Natural killer cell (primary cell): ENCODE measurements at regions not wholly inside any gene's neighbourhood (a gene's known extent, or its start where the extent isn't known, plus 50 kb on each side); places are given as distances from the start of the nearest gene placed in this dataset.

Experiments
- ATAC-seq, 3 donors: fragments of 150-1000 bp in 2 of 3; fragments of 200-7000 bp in 1 of 3; cut with Tn5 transposase; 1 replicate in 1 of 3; 2 replicates in 2 of 3; pipeline ENCODE4 v1.10.0; 2021; ENCODE audit warnings: mild to moderate bottlenecking in 2 of 3, moderate library complexity in 2 of 3
- DNase-seq, 2 donors: peaks; one replicate each; pipeline versions ENCODE4 v3.0.0 to v3.0.0-alpha.2; 2013 to 2021; ENCODE audit warnings: mixed read lengths in 1 of 2
- H3K27ac ChIP-seq: one replicate; pipeline ENCODE4 v1.5.1; 2013; ENCODE audit warnings: mild to moderate bottlenecking, low read length
- H3K27me3 ChIP-seq: one replicate; pipeline ENCODE4 v1.6.1; 2013; ENCODE audit warnings: low read length; ENCODE audit not compliant: control insufficient read depth, insufficient read depth
- H3K36me3 ChIP-seq: one replicate; pipeline ENCODE4 v1.6.1; 2013; ENCODE audit warnings: low read length; ENCODE audit not compliant: control insufficient read depth, insufficient read depth
- H3K4me1 ChIP-seq: one replicate; pipeline ENCODE4 v1.6.1; 2013; ENCODE audit warnings: low read length; ENCODE audit not compliant: control insufficient read depth, insufficient read depth
- H3K4me3 ChIP-seq: one replicate; pipeline ENCODE4 v1.5.1; 2013; ENCODE audit warnings: low read length
- H3K9me3 ChIP-seq: one replicate; pipeline ENCODE4 v1.6.1; 2013; ENCODE audit warnings: low read length; ENCODE audit not compliant: control insufficient read depth, insufficient read depth
- H3K27ac Mint-ChIP-seq, 2 donors: one replicate each; pipeline ENCODE4 v1.8.0; 2022; ENCODE audit warnings: mild to moderate bottlenecking in 2 of 2, mixed read lengths in 2 of 2, moderate library complexity in 1 of 2
- H3K27me3 Mint-ChIP-seq, 2 donors: one replicate each; pipeline ENCODE4 v1.8.0; 2022; ENCODE audit warnings: low read depth in 2 of 2, mixed read lengths in 2 of 2
- H3K36me3 Mint-ChIP-seq: one replicate; pipeline ENCODE4 v1.8.0; 2022; ENCODE audit warnings: mixed read lengths
- H3K4me1 Mint-ChIP-seq, 2 donors: one replicate each; pipeline ENCODE4 v1.8.0; 2022; ENCODE audit warnings: mixed read lengths in 2 of 2
- H3K4me3 Mint-ChIP-seq: one replicate; pipeline ENCODE4 v1.8.0; 2022; ENCODE audit warnings: mild to moderate bottlenecking, moderate library complexity, mixed read lengths
- H3K9me3 Mint-ChIP-seq, 2 donors: one replicate each; pipeline ENCODE4 v1.8.0; 2022; ENCODE audit warnings: mixed read lengths in 2 of 2
- WGBS: methylation state at CpG from one replicate; pipeline ENCODE4 v1.1.7; 2013; ENCODE audit warnings: missing lambda C conversion rate; ENCODE audit not compliant: insufficient coverage; 5-methylcytosine and 5-hydroxymethylcytosine counted together
- intact Hi-C: fragments of 100-400 bp; cut with micrococcal nuclease; formaldehyde crosslinking; loops from one replicate; pipeline ENCODE4 v1.14.2; 2022
- TF ChIP-seq, protein P1 (sequence below): fragments of 200-600 bp; IDR thresholded peaks from one replicate; pipeline ENCODE4 v1.8.0; 2022; ENCODE audit warnings: antibody characterized with exemption

DNA sequence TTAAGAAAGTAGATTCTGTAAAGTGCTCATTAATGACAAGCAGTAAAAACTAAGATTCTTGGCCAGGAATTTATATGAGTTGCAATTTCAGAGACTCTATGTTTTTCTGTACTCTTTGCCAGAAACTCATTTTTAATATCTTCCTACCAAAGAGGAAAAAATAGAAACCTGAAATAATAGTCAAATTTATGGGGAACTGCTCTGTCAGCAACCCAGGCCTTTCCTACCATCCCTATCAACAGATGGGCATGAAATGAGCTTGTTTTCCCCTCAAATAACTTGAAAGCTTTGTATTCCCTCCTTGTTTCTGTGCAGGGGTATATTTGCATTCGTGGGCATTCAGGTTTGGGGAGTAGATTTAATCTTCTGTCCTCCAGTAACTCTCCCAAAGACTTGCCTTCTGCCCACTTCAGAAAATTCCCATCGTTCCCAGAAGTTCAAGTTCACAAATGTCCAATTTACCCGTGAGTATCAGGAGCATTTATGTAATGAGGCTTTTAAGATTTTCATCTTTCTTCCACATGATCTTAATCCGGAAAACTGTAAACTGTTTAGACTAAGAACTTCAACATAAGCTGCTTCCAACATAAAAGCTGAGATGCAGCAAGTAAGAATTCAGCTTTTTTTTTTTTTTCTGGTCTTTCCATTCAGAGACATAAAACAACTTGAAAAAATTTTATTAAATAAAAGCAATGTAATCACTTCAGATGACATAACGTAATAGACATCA, 363.1 kb downstream of the EFNB2 start:
- intact Hi-C loops = no loop called here
- TF ChIP-seq, protein P1, sequence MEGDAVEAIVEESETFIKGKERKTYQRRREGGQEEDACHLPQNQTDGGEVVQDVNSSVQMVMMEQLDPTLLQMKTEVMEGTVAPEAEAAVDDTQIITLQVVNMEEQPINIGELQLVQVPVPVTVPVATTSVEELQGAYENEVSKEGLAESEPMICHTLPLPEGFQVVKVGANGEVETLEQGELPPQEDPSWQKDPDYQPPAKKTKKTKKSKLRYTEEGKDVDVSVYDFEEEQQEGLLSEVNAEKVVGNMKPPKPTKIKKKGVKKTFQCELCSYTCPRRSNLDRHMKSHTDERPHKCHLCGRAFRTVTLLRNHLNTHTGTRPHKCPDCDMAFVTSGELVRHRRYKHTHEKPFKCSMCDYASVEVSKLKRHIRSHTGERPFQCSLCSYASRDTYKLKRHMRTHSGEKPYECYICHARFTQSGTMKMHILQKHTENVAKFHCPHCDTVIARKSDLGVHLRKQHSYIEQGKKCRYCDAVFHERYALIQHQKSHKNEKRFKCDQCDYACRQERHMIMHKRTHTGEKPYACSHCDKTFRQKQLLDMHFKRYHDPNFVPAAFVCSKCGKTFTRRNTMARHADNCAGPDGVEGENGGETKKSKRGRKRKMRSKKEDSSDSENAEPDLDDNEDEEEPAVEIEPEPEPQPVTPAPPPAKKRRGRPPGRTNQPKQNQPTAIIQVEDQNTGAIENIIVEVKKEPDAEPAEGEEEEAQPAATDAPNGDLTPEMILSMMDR = no peak
- no peak for ATAC-seq

DNA sequence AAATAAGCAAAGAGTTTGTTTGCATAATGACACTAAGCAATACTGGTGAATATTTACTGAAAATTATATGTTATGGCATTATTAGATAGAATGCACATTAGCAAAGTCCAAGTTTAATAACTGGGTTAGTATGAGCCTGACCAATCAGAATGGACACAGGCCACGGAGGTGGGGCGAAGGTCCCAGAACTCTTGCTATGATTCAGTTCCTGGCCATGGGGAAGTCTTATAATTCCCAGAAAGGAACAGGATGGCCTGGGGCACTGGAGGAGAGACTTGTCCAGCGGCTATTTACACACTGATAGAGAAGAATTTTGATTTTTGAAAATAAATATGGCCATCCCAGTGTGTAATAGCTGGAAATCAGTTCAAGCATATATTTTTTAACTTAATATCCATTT, 372.0 kb downstream of the EFNB2 start:
- H3K36me3 ChIP-seq = no peaks in the 10 kb centered on the region
- TF ChIP-seq, protein P1 = no peak

More for the DNA sequence above, 363.1 kb downstream of the EFNB2 start:
- no peak for DNase-seq
- no peaks in the 10 kb centered on the region for H3K36me3 Mint-ChIP-seq
- H3K27ac ChIP-seq = no peak overlapping the region
- no peaks in the 10 kb centered on the region for H3K36me3 ChIP-seq
- H3K4me3 Mint-ChIP-seq = no peak overlapping the region
- H3K27ac Mint-ChIP-seq = no peak overlapping the region
- H3K9me3 ChIP-seq = no peaks in the 10 kb centered on the region
- H3K4me1 Mint-ChIP-seq = no peaks in the 10 kb centered on the region
- H3K27me3 ChIP-seq = no peaks in the 10 kb centered on the region
- 87% methylated on average over 4 of the region's 5 CpGs for WGBS
- H3K9me3 Mint-ChIP-seq = peaks cover 0 to 9% of the 10 kb centered on the region in 2 donors
- H3K4me3 ChIP-seq = no peak overlapping the region
- no peaks in the 10 kb centered on the region for H3K4me1 ChIP-seq
- H3K27me3 Mint-ChIP-seq = no peaks in the 10 kb centered on the region

DNA sequence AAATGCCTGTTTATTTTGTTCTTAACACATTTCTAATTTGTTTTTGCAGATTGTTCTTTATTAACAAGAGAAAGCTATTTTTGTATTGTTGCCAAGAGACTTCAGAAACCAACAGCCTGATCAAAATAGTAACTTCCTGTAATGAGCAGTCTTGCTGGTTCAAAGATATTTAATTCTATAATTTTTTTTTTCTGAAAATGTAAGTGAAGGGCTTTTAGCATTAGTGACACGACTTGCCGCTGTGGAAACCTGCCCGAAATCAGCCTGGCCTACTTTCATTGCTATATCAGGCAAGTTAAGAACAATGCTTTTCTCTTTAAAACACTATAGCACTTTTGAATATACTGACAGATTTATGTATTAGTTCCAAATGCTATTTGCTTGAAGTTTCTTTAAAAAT, 374.3 kb downstream of the EFNB2 start:
- TF ChIP-seq, protein P1 = no peak
- H3K27me3 ChIP-seq = no peaks in the 10 kb centered on the region
- H3K27ac ChIP-seq = no peak overlapping the region
- H3K36me3 Mint-ChIP-seq = no peaks in the 10 kb centered on the region
- WGBS = no CpG with 5 or more reads among the region's 3 CpGs
- no peak overlapping the region for H3K4me3 ChIP-seq
- intact Hi-C loops = no loop called here
- no peak overlapping the region for H3K4me3 Mint-ChIP-seq
- no peaks in the 10 kb centered on the region for H3K9me3 ChIP-seq
- no peaks in the 10 kb centered on the region for H3K36me3 ChIP-seq
- no peaks in the 10 kb centered on the region for H3K27me3 Mint-ChIP-seq
- no peak overlapping the region for H3K27ac Mint-ChIP-seq
- no peak for ATAC-seq
- no peak for DNase-seq
- no peaks in the 10 kb centered on the region for H3K4me1 Mint-ChIP-seq
- peaks cover 2 to 3% of the 10 kb centered on the region in 2 donors for H3K9me3 Mint-ChIP-seq
- H3K4me1 ChIP-seq = no peaks in the 10 kb centered on the region

More for the DNA sequence above, 372.0 kb downstream of the EFNB2 start:
- DNase-seq (no peak), ATAC-seq (no peak)
- no peak overlapping the region for H3K27ac Mint-ChIP-seq
- Histone ChIP-seq H3K27ac (no peak overlapping the region), H3K27me3 (no peaks in the 10 kb centered on the region), H3K4me1 (no peaks in the 10 kb centered on the region), H3K9me3 (no peaks in the 10 kb centered on the region), H3K4me3 (no peak overlapping the region)
- intact Hi-C loops = no loop called here
- H3K4me3 Mint-ChIP-seq = no peak overlapping the region
- WGBS = 99% methylated on average over 3 of the region's 3 CpGs
- H3K27me3 Mint-ChIP-seq = no peaks in the 10 kb centered on the region
- peaks cover 2 to 7% of the 10 kb centered on the region in 2 donors for H3K9me3 Mint-ChIP-seq
- H3K4me1 Mint-ChIP-seq = no peaks in the 10 kb centered on the region
- H3K36me3 Mint-ChIP-seq = no peaks in the 10 kb centered on the region
